H1 (cell line): ENCODE measurements at regions not wholly inside any gene's neighbourhood (a gene's known extent, or its start where the extent isn't known, plus 50 kb on each side); places are given as distances from the start of the nearest gene placed in this dataset.

ENCODE experiments used
- CTCF ChIA-PET: fragments of 300-600 bp; sonication (Branson Sonifier 250); formaldehyde crosslinking; loops from one replicate; lab custom pipeline; 2021; ENCODE audit not compliant: partially characterized antibody; lab: Charles Lee
- POLR2A ChIA-PET: fragments of 300-600 bp; sonication (Branson Sonifier 250); formaldehyde crosslinking; loops from one replicate; lab custom pipeline; 2021; ENCODE audit warnings: inconsistent platforms; ENCODE audit not compliant: partially characterized antibody; lab: Charles Lee
- DNase-seq, 2 experiments: peaks; one replicate each; pipeline versions ENCODE4 v3.0.0 to v3.0.0-alpha.2; 2010 to 2022; ENCODE audit warnings: low spot score in 2 of 2, low read depth in 1 of 2, mixed read lengths in 1 of 2
- FAIRE-seq: peaks from 2 replicates; lab custom pipeline; 2011; peaks lifted over from hg19 to GRCh38; lab: Jason Lieb, UNC
- H2AFZ ChIP-seq: 2 replicates; pipeline ENCODE4 v1.8.1; 2012; ENCODE audit warnings: low read length, inconsistent platforms
- H2AK5ac ChIP-seq: 2 replicates; pipeline ENCODE4 v1.6.1; 2013; ENCODE audit warnings: low read depth, low read length
- H2BK120ac ChIP-seq: replicated peaks from 2 replicates; pipeline ENCODE3; 2013; ENCODE audit warnings: low read depth, low read length, inconsistent platforms
- H2BK12ac ChIP-seq: 2 replicates; pipeline ENCODE4 v1.6.1; 2013; ENCODE audit warnings: low read depth, low read length
- H2BK15ac ChIP-seq: 2 replicates; pipeline ENCODE4 v1.6.1; 2013; ENCODE audit warnings: low read length
- H2BK20ac ChIP-seq: 2 replicates; pipeline ENCODE4 v1.6.1; 2013; ENCODE audit warnings: low read length
- H2BK5ac ChIP-seq: 2 replicates; pipeline ENCODE4 v1.6.1; 2013; ENCODE audit warnings: low read depth, low read length
- H3K14ac ChIP-seq: 2 replicates; pipeline ENCODE4 v1.6.1; 2013; ENCODE audit warnings: inconsistent platforms; ENCODE audit not compliant: insufficient read length
- H3K18ac ChIP-seq: 2 replicates; pipeline ENCODE4 v1.6.1; 2013; ENCODE audit warnings: low read length; ENCODE audit errors: extremely low read depth
- H3K23ac ChIP-seq: 2 replicates; pipeline ENCODE4 v1.6.1; 2013; ENCODE audit warnings: inconsistent platforms; ENCODE audit not compliant: insufficient read length
- H3K23me2 ChIP-seq: 2 replicates; pipeline ENCODE4 v1.6.1; 2013; ENCODE audit warnings: low read depth, low read length
- H3K27ac ChIP-seq: 2 replicates; pipeline ENCODE4 v1.6.1; 2011; ENCODE audit warnings: low read depth, low read length, inconsistent platforms
- H3K27me3 ChIP-seq, 4 experiments: replicated peaks in 1 of 4; 1 replicate in 1 of 4; 2 replicates in 3 of 4; pipeline versions ENCODE4 v1.6.1 to v1.8.1; 2011 to 2013; ENCODE audit warnings: low read length in 3 of 4, mild to moderate bottlenecking in 3 of 4, inconsistent platforms in 2 of 4, mixed read lengths in 2 of 4, moderate library complexity in 1 of 4; ENCODE audit not compliant: control insufficient read depth in 3 of 4, insufficient read depth in 3 of 4; ENCODE audit errors: extremely low read depth in 1 of 4
- H3K36me3 ChIP-seq, 4 experiments: 2 replicates each; pipeline versions ENCODE4 v1.6.1 to v1.8.1; 2011 to 2013; ENCODE audit warnings: mild to moderate bottlenecking in 4 of 4, low read length in 3 of 4, moderate library complexity in 2 of 4, control low read depth in 1 of 4, inconsistent platforms in 1 of 4; ENCODE audit not compliant: insufficient read depth in 4 of 4, control insufficient read depth in 2 of 4
- H3K4ac ChIP-seq: replicated peaks from 2 replicates; pipeline ENCODE3; 2013; ENCODE audit warnings: low read length, low read depth, mixed read lengths, inconsistent platforms; ENCODE audit not compliant: insufficient read length
- H3K4me1 ChIP-seq, 4 experiments: replicated peaks in 1 of 4; 1 replicate in 1 of 4; 2 replicates in 3 of 4; pipeline versions ENCODE4 v1.6.1 to v1.8.1; 2011 to 2013; ENCODE audit warnings: low read length in 3 of 4, inconsistent platforms in 2 of 4, mixed read lengths in 1 of 4; ENCODE audit not compliant: insufficient read depth in 4 of 4, control insufficient read depth in 3 of 4
- H3K4me2 ChIP-seq, 2 experiments: 2 replicates each; pipeline versions ENCODE4 v1.6.1 to v1.8.1; 2011 to 2013; ENCODE audit warnings: low read depth in 2 of 2, low read length in 2 of 2, control low read depth in 1 of 2, inconsistent platforms in 1 of 2, mild to moderate bottlenecking in 1 of 2; ENCODE audit not compliant: insufficient read depth in 1 of 2
- H3K4me3 ChIP-seq, 4 experiments: fragments of 200-600, 300-600 bp in 1 of 4; sonication (generic), shearing (Covaris generic), sonication (Bioruptor Twin) in 1 of 4; 2 replicates each; pipeline versions ENCODE4 v1.5.1 to v1.8.1; 2011 to 2016; ENCODE audit warnings: low read length in 4 of 4, low read depth in 3 of 4, control low read depth in 2 of 4, inconsistent platforms in 2 of 4, mild to moderate bottlenecking in 2 of 4, mixed read lengths in 1 of 4, moderate library complexity in 1 of 4; ENCODE audit not compliant: insufficient read depth in 2 of 4; ENCODE audit errors: extremely low read depth in 1 of 4
- H3K56ac ChIP-seq: replicated peaks from 2 replicates; pipeline ENCODE3; 2013; ENCODE audit warnings: low read depth, mild to moderate bottlenecking, mixed read lengths, low read length, inconsistent platforms; ENCODE audit not compliant: insufficient read length
- H3K79me1 ChIP-seq: 2 replicates; pipeline ENCODE4 v1.6.1; 2013; ENCODE audit warnings: low read depth, low read length, control low read depth
- H3K79me2 ChIP-seq, 2 experiments: 2 replicates each; pipeline versions ENCODE4 v1.6.1 to v1.8.1; 2012 to 2013; ENCODE audit warnings: low read length in 2 of 2, mild to moderate bottlenecking in 2 of 2, inconsistent platforms in 1 of 2; ENCODE audit not compliant: insufficient read depth in 2 of 2, control insufficient read depth in 1 of 2
- H3K9ac ChIP-seq, 4 experiments: replicated peaks in 1 of 4; 1 replicate in 1 of 4; 2 replicates in 3 of 4; pipeline versions ENCODE4 v1.6.1 to v1.8.1; 2011 to 2013; ENCODE audit warnings: low read depth in 3 of 4, low read length in 3 of 4, control low read depth in 2 of 4, mild to moderate bottlenecking in 2 of 4, moderate library complexity in 2 of 4, inconsistent platforms in 1 of 4; ENCODE audit errors: extremely low read depth in 1 of 4
- H3K9me3 ChIP-seq, 2 experiments: 2 replicates each; pipeline versions ENCODE4 v1.6.1 to v1.8.1; 2012 to 2013; ENCODE audit warnings: mild to moderate bottlenecking in 2 of 2, moderate library complexity in 2 of 2, control low read depth in 1 of 2, inconsistent platforms in 1 of 2, low read depth in 1 of 2, low read length in 1 of 2, mixed read lengths in 1 of 2; ENCODE audit not compliant: insufficient read depth in 2 of 2
- H4K20me1 ChIP-seq, 2 experiments: replicated peaks in 1 of 2; 2 replicates each; pipeline versions ENCODE3 to v1.8.1; 2011 to 2013; ENCODE audit warnings: inconsistent platforms in 2 of 2, low read length in 2 of 2, mild to moderate bottlenecking in 1 of 2; ENCODE audit not compliant: insufficient read depth in 2 of 2, control insufficient read depth in 1 of 2
- H4K5ac ChIP-seq: 2 replicates; pipeline ENCODE4 v1.6.1; 2013; ENCODE audit warnings: low read length, low read depth, mixed read lengths, inconsistent platforms; ENCODE audit not compliant: insufficient read length
- H4K8ac ChIP-seq: 2 replicates; pipeline ENCODE4 v1.8.0; 2013; ENCODE audit warnings: mild to moderate bottlenecking, moderate library complexity, low read length, inconsistent platforms; ENCODE audit not compliant: insufficient read depth; ENCODE audit errors: extremely low read depth
- H4K91ac ChIP-seq: replicated peaks from 2 replicates; pipeline ENCODE3; 2013; ENCODE audit warnings: low read length, mixed read lengths, inconsistent platforms; ENCODE audit not compliant: insufficient read length
- CEBPB ChIP-seq: IDR thresholded peaks from 2 replicates; pipeline ENCODE4 v1.6.1; 2012; ENCODE audit warnings: low read depth, low read length
- EGR1 ChIP-seq: IDR thresholded peaks from 2 replicates; pipeline ENCODE4 v1.6.1; 2011; ENCODE audit warnings: low read depth, low read length, borderline replicate concordance
- PHF8 ChIP-seq: fragments of 200-600 bp; sonication (generic); conservative IDR thresholded peaks from 2 replicates; pipeline ENCODE4 v1.7.1; 2012; ENCODE audit warnings: low read depth, mild to moderate bottlenecking, inconsistent platforms, low read length, moderate library complexity
- POU5F1 ChIP-seq: IDR thresholded peaks from 2 replicates; pipeline ENCODE4 v1.6.1; 2011; ENCODE audit warnings: low read depth, mild to moderate bottlenecking, low read length, moderate library complexity
- SP1 ChIP-seq: IDR thresholded peaks from 2 replicates; pipeline ENCODE4 v1.6.1; 2011; ENCODE audit warnings: low read depth, low read length
- TAF1 ChIP-seq: IDR thresholded peaks from 2 replicates; pipeline ENCODE4 v1.6.1; 2011; ENCODE audit warnings: mild to moderate bottlenecking, low read depth, low read length
- ZNF274 ChIP-seq: IDR thresholded peaks from 2 replicates; pipeline ENCODE4 v1.7.0; 2012; ENCODE audit warnings: low read length, borderline replicate concordance; ENCODE audit errors: extremely low read depth

- DNase-seq (no peak), FAIRE-seq (no peak)
- no peak overlapping the region for H2AFZ ChIP-seq
- no peak overlapping the region for H4K5ac ChIP-seq
- H3K14ac ChIP-seq = no peak overlapping the region
- no peak overlapping the region for H3K18ac ChIP-seq
- no peak overlapping the region for H2BK5ac ChIP-seq
- H2BK120ac ChIP-seq = no peak overlapping the region
- no peak overlapping the region for H3K9ac ChIP-seq
- ChIA-PET CTCF (interaction anchor here (1.7 kb wide), 1 partner anchor 13 kb away, joined by 9 read pairs; no protein-coding TSS in a partner anchor), POLR2A (no interaction called here)
- no peak overlapping the region for H4K8ac ChIP-seq
- H3K23ac ChIP-seq = no peak overlapping the region
- no peak overlapping the region for H3K27ac ChIP-seq
- no peak overlapping the region for H4K91ac ChIP-seq
- no peak overlapping the region for H2BK15ac ChIP-seq
- no peaks in the 10 kb centered on the region for H3K4me1 ChIP-seq
- no peaks in the 10 kb centered on the region for H3K36me3 ChIP-seq
- no peaks in the 10 kb centered on the region for H4K20me1 ChIP-seq
- H3K4me2 ChIP-seq = no peak overlapping the region
- H3K27me3 ChIP-seq = no peaks in the 10 kb centered on the region; a peak in 2 of 7 replicates
- H3K56ac ChIP-seq = no peak overlapping the region
- no peaks in the 10 kb centered on the region for H3K79me2 ChIP-seq
- H2AK5ac ChIP-seq = no peak overlapping the region
- H2BK12ac ChIP-seq = no peak overlapping the region
- H3K4ac ChIP-seq = no peak overlapping the region
- no peaks in the 10 kb centered on the region for H3K23me2 ChIP-seq
- H3K4me3 ChIP-seq = no peak overlapping the region
- no peak overlapping the region for H2BK20ac ChIP-seq
- H3K9me3 ChIP-seq = no peaks in the 10 kb centered on the region
- no peaks in the 10 kb centered on the region for H3K79me1 ChIP-seq
- no peak for TF ChIP-seq EGR1
- TF ChIP-seq ZNF274 = no peak
- TF ChIP-seq SP1 = no peak
- TF ChIP-seq CEBPB = no peak
- TF ChIP-seq POU5F1 = no peak
- TF ChIP-seq PHF8 = no peak
- no peak for TF ChIP-seq TAF1
Measured at GRCh38 chr14:71296184-71296583, 388.9 kb downstream of the PCNX1 start.
